ENCODE measurements at regions not wholly inside any gene's neighbourhood (a gene's known extent, or its start where the extent isn't known, plus 50 kb on each side); places are given as distances from the start of the nearest gene placed in this dataset.

GRCh38 chr2:61774351-61774750, 79.5 kb downstream of the FAM161A start:
- TF ChIP-seq CTCF (IDR thresholded peaks at IDR 0.05), result no peak
- TF ChIP-seq POLR2A (IDR thresholded peaks at IDR 0.05), result no peak
- no peak for TF ChIP-seq POLR2AphosphoS5 (IDR thresholded peaks at IDR 0.05)

All from breast epithelium (tissue), 3 donors.